Activated CD4-positive, alpha-beta T cell treated with anti-CD3 and anti-CD28 coated beads for 48 hours (primary cell): ENCODE measurements at regions not wholly inside any gene's neighbourhood (a gene's known extent, or its start where the extent isn't known, plus 50 kb on each side); places are given as distances from the start of the nearest gene placed in this dataset.

Source experiments
- DNase-seq: peaks from one replicate; pipeline ENCODE4 v3.0.0-alpha.2; 2020

- DNase-seq, result no peak
Measured at GRCh38 chr5:3891113-3891512, 295.5 kb downstream of the IRX1 start.

DNA sequence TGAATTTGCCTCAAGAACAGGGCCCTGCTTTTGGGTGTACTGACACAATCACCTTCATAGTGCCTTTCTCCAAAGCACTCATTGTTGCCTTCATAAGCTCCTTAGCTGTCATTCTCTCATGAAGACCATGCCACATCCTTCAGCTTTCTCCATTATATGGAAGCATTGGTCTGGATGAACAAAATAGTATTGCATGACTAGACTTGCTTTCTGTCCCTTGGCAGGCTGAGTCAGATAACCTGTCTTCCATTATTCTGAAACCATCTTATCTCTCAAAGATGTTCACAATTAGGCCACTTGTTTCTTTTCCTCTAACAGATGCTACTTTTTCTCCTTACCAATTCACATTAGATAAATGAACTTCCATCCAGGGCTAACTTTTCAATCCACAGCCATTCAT lies 297.9 kb downstream of the IRX1 start:
- no peak for DNase-seq

GRCh38 chr5:3893975-3894374 lies 298.3 kb downstream of the IRX1 start:
- no peak for DNase-seq

DNA sequence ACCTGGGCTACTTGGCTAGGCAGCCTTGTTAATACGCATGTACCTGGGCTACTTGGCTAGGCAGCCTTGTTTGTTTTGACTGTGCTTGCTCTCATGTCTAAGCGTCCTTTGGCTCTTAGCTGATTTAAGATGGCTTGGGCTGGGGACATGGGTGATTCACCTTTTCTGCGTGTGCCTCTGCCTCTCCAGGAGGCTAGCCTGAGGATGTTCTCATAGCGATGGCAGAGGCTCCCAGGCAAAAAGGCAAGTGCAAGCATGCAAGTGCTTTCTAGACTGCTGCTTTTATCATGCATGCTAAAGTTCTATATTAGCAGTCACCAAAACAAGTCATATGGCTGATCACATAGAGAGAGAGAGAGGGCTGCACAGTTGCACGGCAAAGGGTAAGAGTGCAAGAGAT lies 300.5 kb downstream of the IRX1 start:
- no peak for DNase-seq

- DNase-seq, result no peak
Measured at GRCh38 chr5:3899093-3899492, 303.5 kb downstream of the IRX1 start.

DNA sequence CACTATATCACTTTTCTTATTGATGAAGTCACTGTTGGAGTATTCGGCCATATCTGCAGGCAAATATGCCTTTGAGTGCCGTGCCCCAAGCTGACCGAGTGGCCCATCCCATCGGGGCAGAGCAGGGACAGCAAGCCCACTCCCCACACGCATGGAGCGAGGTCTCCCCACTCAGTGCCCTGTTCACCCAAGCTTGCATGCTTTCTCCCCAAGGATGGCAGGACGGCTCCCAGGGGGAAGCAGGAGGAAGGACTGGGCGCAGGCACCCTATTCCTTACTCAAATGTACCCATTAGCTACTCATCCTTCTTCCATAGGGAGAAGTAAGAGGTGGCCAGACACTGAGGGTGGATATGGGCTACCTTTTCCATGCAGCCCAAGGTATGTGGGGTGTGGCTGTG lies 309.0 kb downstream of the IRX1 start:
- DNase-seq, result no peak

- DNase-seq, result no peak
Measured at GRCh38 chr5:3905031-3905430, 309.4 kb downstream of the IRX1 start.

- DNase-seq, result no peak
Measured at GRCh38 chr5:3905521-3905920, 309.9 kb downstream of the IRX1 start.

DNA sequence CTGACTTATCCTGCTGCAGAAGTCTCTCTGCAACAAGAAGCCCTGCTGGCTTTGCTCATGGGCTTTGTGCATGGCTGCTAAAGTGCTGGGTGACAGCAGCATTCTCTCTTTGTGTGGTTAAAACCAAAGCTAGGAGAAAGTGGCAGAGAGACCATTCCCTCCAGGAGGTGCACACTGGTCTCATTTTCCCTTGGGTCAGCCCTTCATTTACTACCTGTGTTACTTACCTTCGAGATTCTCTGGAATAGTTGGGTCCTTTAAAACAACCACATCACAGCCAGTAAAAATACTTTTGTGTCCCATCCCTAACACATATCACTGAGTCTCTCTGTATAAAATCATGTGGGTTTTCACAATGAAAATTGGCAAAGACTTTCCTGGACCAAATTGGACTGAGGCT lies 315.5 kb downstream of the IRX1 start:
- DNase-seq, result no peak

DNA sequence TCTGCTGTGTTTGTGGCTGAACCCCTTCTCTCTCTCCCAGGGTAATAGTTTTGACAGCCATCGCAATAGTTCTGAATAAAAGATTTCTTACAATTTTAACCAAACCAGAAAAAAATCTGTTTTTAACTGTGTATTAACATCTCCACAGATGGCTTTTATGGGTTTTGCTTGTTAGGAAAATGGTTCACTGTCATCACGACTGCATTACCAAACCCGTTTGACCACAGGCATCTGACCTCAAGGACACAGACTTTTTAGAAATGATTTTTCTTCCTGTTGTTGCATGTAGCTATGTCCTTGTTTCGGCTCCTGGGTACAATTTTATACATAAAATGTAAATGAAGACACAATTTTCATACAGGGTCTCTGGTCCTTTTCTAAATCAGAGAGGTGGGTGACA lies 316.1 kb downstream of the IRX1 start:
- no peak for DNase-seq

GRCh38 chr5:3912790-3913189 lies 317.2 kb downstream of the IRX1 start:
- DNase-seq, result no peak

DNA sequence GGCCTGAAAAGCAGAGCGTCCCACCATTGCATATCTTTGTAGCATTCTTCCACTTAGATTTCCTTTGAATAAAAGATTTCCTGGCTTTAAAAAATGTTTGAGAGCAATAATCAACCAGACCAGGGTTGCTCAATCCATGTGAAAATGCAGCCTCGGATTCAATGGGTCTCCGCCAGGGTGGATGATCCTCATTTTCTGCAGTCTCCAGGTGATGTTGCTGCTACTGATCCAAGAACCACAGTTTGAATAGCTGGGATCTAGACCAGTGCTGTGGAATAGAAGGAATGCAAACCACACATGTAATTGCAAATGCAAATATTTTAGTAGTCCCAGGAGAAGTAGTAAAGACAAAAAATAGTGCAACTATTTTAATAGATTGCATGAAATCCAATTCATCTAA lies 317.6 kb downstream of the IRX1 start:
- no peak for DNase-seq

GRCh38 chr5:3925022-3925421 lies 329.4 kb downstream of the IRX1 start:
- no peak for DNase-seq

DNA sequence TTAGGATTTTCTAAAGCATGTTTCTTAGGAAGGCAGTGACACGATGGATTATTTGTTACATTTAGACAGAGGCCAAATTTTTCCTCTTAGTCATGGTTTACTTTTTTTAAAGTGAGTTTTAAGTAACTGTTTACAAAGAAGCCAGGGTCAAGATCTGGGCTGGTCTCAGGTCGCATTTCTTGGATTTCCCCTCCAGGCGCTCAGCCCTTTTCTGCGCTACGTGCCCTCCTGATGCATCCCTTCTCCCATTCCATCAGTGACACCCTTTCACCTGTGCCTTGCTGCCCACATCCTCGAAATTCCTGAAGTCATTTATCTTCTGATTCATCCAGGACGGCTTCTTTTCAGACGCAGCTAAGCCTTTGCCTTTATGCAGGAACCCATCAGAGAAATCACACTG lies 330.3 kb downstream of the IRX1 start:
- DNase-seq, result no peak

DNA sequence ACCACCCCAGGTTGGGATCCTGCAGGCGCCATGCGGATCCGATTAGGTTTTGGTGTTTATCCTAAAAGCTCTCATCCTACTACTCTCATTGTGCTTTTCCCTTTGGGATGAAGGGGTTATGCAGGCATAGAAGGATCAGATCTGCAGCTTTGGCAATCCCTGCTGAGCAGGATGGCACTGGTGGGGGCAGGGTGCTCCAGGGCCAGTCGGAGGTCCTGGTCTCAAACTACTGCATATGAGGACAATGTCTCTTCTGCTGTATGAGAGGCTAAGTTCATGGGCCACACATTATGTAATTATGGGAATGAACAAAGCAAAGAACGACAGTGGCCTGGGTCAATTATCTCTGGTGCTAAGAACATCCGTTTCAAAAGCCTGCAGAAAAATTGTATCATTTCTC lies 334.2 kb downstream of the IRX1 start:
- DNase-seq, result no peak

GRCh38 chr5:3931976-3932375 lies 336.3 kb downstream of the IRX1 start:
- no peak for DNase-seq

DNA sequence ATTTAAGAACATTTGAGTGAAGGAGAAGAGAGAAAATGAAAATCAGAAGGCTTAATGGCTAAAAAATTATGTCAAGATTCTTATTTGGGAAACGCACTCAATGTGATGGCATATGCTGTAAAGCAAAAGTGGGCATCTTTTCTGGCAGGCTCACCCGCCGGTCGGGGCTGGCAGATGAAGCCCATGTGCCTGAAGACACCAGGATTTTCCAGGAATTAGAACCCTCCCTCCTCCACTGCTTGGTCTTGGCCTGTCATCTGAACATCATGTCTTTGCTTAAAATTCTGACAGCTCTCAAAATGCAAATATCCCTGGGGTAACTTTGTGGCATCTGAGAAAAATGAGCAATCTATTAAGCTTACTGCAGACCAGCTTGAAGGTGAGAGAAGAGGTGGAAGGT lies 337.9 kb downstream of the IRX1 start:
- no peak for DNase-seq

GRCh38 chr5:3933966-3934365 lies 338.3 kb downstream of the IRX1 start:
- no peak for DNase-seq

- DNase-seq, result no peak
Measured at GRCh38 chr5:3943859-3944258, 348.2 kb downstream of the IRX1 start.

- DNase-seq, result no peak
Measured at GRCh38 chr5:3944930-3945329, 349.3 kb downstream of the IRX1 start.

GRCh38 chr5:3948838-3949237 lies 353.2 kb downstream of the IRX1 start:
- no peak for DNase-seq

DNA sequence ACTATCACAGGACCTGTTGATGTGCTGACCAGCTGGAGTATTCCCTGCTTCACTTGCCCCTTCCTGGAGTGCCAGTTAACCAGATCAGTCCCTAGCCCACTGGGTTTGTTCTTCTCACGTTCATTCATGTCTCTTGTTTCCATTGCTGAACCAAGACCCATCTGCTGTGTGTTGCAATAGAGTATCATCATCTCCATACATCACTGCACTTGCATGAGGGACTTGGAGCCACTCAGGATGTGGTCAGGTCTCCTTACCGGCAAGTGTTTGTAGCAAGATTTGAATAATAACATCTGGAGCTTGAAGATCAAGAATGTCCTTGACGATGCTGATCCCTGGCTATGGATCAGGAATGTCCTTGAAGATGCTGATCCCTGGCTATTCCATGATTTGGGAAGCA lies 358.6 kb downstream of the IRX1 start:
- DNase-seq, result no peak

DNA sequence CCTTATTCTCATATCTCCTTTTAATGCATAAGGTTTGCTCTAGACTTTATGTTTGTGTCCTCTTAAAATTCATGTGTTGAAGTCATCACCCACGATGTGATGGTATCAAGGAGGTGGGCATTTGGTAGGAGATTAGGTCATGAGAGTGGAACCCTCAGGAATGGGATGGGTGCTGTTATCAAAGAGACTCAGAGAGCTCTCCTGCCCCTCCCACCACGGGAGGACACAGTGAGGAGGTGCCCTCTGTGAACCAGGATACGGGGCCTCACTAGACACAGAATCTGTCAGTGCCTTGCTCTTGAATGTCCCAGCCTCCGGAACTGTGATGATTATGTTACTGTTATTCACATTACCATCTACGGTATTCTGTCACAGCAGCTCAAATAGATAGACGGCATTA lies 359.0 kb downstream of the IRX1 start:
- DNase-seq, result no peak

- DNase-seq, result no peak
Measured at GRCh38 chr5:3957658-3958057, 362.0 kb downstream of the IRX1 start.

DNA sequence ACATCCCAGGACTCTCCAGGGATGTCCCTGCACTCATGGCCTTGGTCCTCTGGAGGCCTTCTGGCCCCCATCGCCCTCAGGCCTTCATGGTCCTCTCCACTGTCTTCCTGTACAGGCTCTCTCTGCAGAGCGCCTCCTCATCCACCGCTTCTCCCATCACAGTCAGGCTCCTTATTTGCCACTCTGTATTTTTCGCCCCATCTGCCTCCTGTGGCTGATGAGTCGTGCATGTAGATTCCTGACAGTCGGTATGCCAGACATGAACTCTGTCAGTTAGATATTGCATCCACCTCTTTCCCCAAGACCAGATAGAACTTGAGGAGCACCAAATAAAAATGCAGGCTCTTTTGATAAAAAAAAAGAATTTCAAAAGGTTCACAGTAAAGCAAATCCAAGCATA lies 362.8 kb downstream of the IRX1 start:
- no peak for DNase-seq

GRCh38 chr5:3962113-3962512 lies 366.5 kb downstream of the IRX1 start:
- DNase-seq, result no peak
